Erythroblast (primary cell): ENCODE measurements at regions not wholly inside any gene's neighbourhood (a gene's known extent, or its start where the extent isn't known, plus 50 kb on each side); places are given as distances from the start of the nearest gene placed in this dataset.

Experiments
- GATA1 ChIP-seq: IDR thresholded peaks from 2 replicates; pipeline ENCODE4 v1.6.1; 2011; ENCODE audit warnings: low read depth, mild to moderate bottlenecking, control low read depth, low read length, moderate library complexity
- POLR2A ChIP-seq: IDR thresholded peaks from 2 replicates; pipeline ENCODE4 v1.6.1; 2011; ENCODE audit warnings: mild to moderate bottlenecking, low read length

GRCh38 chr12:127570387-127570786 is 696.6 kb upstream of the TMEM132C start:
- no peak for TF ChIP-seq POLR2A
- no peak for TF ChIP-seq GATA1
